WTC11 (cell line): ENCODE measurements at regions not wholly inside any gene's neighbourhood (a gene's known extent, or its start where the extent isn't known, plus 50 kb on each side); places are given as distances from the start of the nearest gene placed in this dataset.

Experiments
- ATAC-seq: fragments of 200-7000 bp; cut with Tn5 transposase; 2 replicates; pipeline ENCODE4 v1.10.0; 2021; ENCODE audit warnings: mild to moderate bottlenecking, moderate library complexity
- CTCF ChIA-PET: fragments of 300-600 bp; sonication (Branson Sonifier 250); formaldehyde crosslinking; loops from one replicate; lab custom pipeline; 2021; ENCODE audit warnings: antibody characterized with exemption; lab: Charles Lee
- POLR2A ChIA-PET: fragments of 350-600 bp; sonication (Branson Sonifier 250); formaldehyde crosslinking; loops from one replicate; lab custom pipeline; 2021; ENCODE audit warnings: antibody characterized with exemption; lab: Charles Lee
- DNase-seq: peaks from one replicate; pipeline ENCODE4 v3.0.0; 2021; ENCODE audit warnings: low spot score
- H3K27ac Mint-ChIP-seq: 2 replicates; pipeline ENCODE4 v1.8.0; 2021; ENCODE audit warnings: mixed read lengths
- H3K27me3 Mint-ChIP-seq: 2 replicates; pipeline ENCODE4 v1.8.0; 2021; ENCODE audit warnings: low read depth, mild to moderate bottlenecking, moderate library complexity, mixed read lengths
- H3K36me3 Mint-ChIP-seq: 2 replicates; pipeline ENCODE4 v1.8.0; 2021; ENCODE audit warnings: mixed read lengths
- H3K4me1 Mint-ChIP-seq: 2 replicates; pipeline ENCODE4 v1.8.0; 2022; ENCODE audit warnings: mixed read lengths
- H3K4me3 Mint-ChIP-seq: 2 replicates; pipeline ENCODE4 v1.8.0; 2021; ENCODE audit warnings: mild to moderate bottlenecking, moderate library complexity, mixed read lengths
- H3K9me3 Mint-ChIP-seq: 2 replicates; pipeline ENCODE4 v1.8.0; 2021; ENCODE audit warnings: mixed read lengths
- AR ChIP-seq: fragments of 250-450 bp; sonication (Bioruptor Pico); IDR thresholded peaks from 2 replicates; pipeline ENCODE4 v1.9.0; 2021; ENCODE audit warnings: mild to moderate bottlenecking
- ETV6 ChIP-seq: sonication (generic); formaldehyde crosslinking; IDR thresholded peaks from 2 replicates; pipeline ENCODE4 v1.8.1; 2022; ENCODE audit warnings: mild to moderate bottlenecking, missing genetic modification reagents
- FOXP1 ChIP-seq: sonication (generic); formaldehyde crosslinking; IDR thresholded peaks from 2 replicates; pipeline ENCODE4 v1.8.0; 2022; ENCODE audit warnings: missing genetic modification reagents, mild to moderate bottlenecking, moderate library complexity, borderline replicate concordance
- GTF2I ChIP-seq: fragments of 250-450 bp; sonication (Bioruptor Pico); conservative IDR thresholded peaks from 2 replicates; pipeline ENCODE4 v1.4.0; 2021; ENCODE audit warnings: mild to moderate bottlenecking
- MXD4 ChIP-seq: fragments of 250-450 bp; sonication (Bioruptor Pico); IDR thresholded peaks from 2 replicates; pipeline ENCODE4 v1.8.0; 2021; ENCODE audit warnings: mild to moderate bottlenecking, moderate library complexity, borderline replicate concordance
- NFYB ChIP-seq: sonication (generic); formaldehyde crosslinking; conservative IDR thresholded peaks from 2 replicates; pipeline ENCODE4 v1.8.0; 2022; ENCODE audit warnings: low read depth, missing genetic modification reagents
- OVOL2 ChIP-seq: fragments of 250-450 bp; sonication (Bioruptor Pico); IDR thresholded peaks from 2 replicates; pipeline ENCODE4 v1.9.0; 2021; ENCODE audit warnings: mild to moderate bottlenecking, borderline replicate concordance
- PRRX2 ChIP-seq: fragments of 250-450 bp; sonication (Bioruptor Pico); IDR thresholded peaks from 2 replicates; pipeline ENCODE4 v1.8.0; 2021; ENCODE audit warnings: mild to moderate bottlenecking
- RELA ChIP-seq: sonication (generic); formaldehyde crosslinking; IDR thresholded peaks from 2 replicates; pipeline ENCODE4 v1.8.1; 2022; ENCODE audit warnings: missing genetic modification reagents, mild to moderate bottlenecking, borderline replicate concordance
- RORB ChIP-seq: fragments of 250-450 bp; sonication (Bioruptor Pico); IDR thresholded peaks from 2 replicates; pipeline ENCODE4 v1.9.0; 2021; ENCODE audit warnings: mild to moderate bottlenecking
- SMAD3 ChIP-seq: sonication (generic); formaldehyde crosslinking; IDR thresholded peaks from 2 replicates; pipeline ENCODE4 v1.8.0; 2022; ENCODE audit warnings: missing genetic modification reagents, mild to moderate bottlenecking, borderline replicate concordance
- SP1 ChIP-seq: sonication (generic); formaldehyde crosslinking; conservative IDR thresholded peaks from 2 replicates; pipeline ENCODE4 v1.8.1; 2022; ENCODE audit warnings: missing genetic modification reagents
- TCF7 ChIP-seq: sonication (generic); formaldehyde crosslinking; IDR thresholded peaks from 2 replicates; pipeline ENCODE4 v1.8.0; 2022; ENCODE audit warnings: mild to moderate bottlenecking, low read depth, missing genetic modification reagents, moderate library complexity
- TEAD1 ChIP-seq: sonication (generic); formaldehyde crosslinking; IDR thresholded peaks from 2 replicates; pipeline ENCODE4 v1.8.0; 2022; ENCODE audit warnings: mild to moderate bottlenecking, missing genetic modification reagents
- ZBTB21 ChIP-seq: sonication (generic); formaldehyde crosslinking; IDR thresholded peaks from 2 replicates; pipeline ENCODE4 v1.8.1; 2023; ENCODE audit warnings: mild to moderate bottlenecking, missing genetic modification reagents, borderline replicate concordance
- ZNF121 ChIP-seq: sonication (generic); formaldehyde crosslinking; IDR thresholded peaks from 2 replicates; pipeline ENCODE4 v1.8.0; 2023; ENCODE audit warnings: missing genetic modification reagents
- ZNF138 ChIP-seq: sonication (generic); formaldehyde crosslinking; conservative IDR thresholded peaks from 2 replicates; pipeline ENCODE4 v1.8.1; 2022; ENCODE audit warnings: mild to moderate bottlenecking, moderate library complexity, missing genetic modification reagents
- ZSCAN18 ChIP-seq: fragments of 250-450 bp; sonication (Bioruptor Pico); IDR thresholded peaks from 2 replicates; pipeline ENCODE4 v2.1.2; 2022; ENCODE audit warnings: mild to moderate bottlenecking, moderate library complexity
- TF ChIP-seq, protein P1 (sequence below): sonication (generic); formaldehyde crosslinking; IDR thresholded peaks from 2 replicates; pipeline ENCODE4 v1.8.0; 2022; ENCODE audit warnings: mild to moderate bottlenecking, missing genetic modification reagents
- TF ChIP-seq, protein P2 (sequence below): sonication (generic); formaldehyde crosslinking; IDR thresholded peaks from 2 replicates; pipeline ENCODE4 v1.8.1; 2022; ENCODE audit warnings: low read depth, missing genetic modification reagents, borderline replicate concordance
- TF ChIP-seq, protein P3 (sequence below): sonication (generic); formaldehyde crosslinking; IDR thresholded peaks from 2 replicates; pipeline ENCODE4 v1.8.0; 2022; ENCODE audit warnings: mild to moderate bottlenecking, missing genetic modification reagents
- TF ChIP-seq, protein P4 (sequence below): sonication (generic); formaldehyde crosslinking; IDR thresholded peaks from 2 replicates; pipeline ENCODE4 v1.8.1; 2023; ENCODE audit warnings: mild to moderate bottlenecking, moderate library complexity, missing genetic modification reagents

DNA sequence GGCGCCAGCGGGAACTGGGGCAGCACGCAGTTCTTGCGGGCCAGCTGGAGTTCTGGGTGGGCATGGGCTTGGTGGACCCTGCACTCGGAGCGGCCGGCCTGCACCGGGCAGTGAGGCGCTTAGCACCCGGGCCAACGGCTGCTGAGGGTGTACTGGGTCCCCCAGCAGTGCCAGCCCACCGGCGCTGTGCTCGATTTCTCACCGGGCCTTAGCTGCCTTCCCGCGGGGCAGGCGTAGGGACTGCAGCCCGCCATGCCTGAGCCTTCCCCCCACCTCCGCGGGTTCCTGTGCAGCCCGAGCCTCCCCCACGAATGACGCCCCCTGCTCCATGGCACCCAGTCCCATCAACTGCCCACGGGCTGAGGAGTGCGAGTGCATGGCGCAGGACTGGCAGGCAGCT lies 168.8 kb downstream of the CD24 start:
- H3K27ac Mint-ChIP-seq: no peak overlapping the region
- H3K9me3 Mint-ChIP-seq: peaks cover 56% of the 10 kb centered on the region
- POLR2A ChIA-PET: no interaction called here
- peaks cover 16% of the 10 kb centered on the region for H3K27me3 Mint-ChIP-seq
- H3K4me1 Mint-ChIP-seq: peaks cover 43% of the 10 kb centered on the region
- ATAC-seq (no peak), DNase-seq (no peak)
- no peak overlapping the region for H3K4me3 Mint-ChIP-seq
- TF ChIP-seq NFYB (CRISPR knock-in tag) (no peak), OVOL2 (CRISPR knock-in tag) (no peak), FOXP1 (CRISPR knock-in tag) (no peak), RORB (CRISPR knock-in tag) (no peak)
- peaks cover 60% of the 10 kb centered on the region for H3K36me3 Mint-ChIP-seq
- CTCF ChIA-PET: interaction anchor here (0.6 kb wide), 1 partner anchor 33 kb away, joined by 3 read pairs; no protein-coding TSS in a partner anchor

- DNase-seq (peak; percentile 41), ATAC-seq (peak; percentile 90)
- TF ChIP-seq ZNF121 (CRISPR knock-in tag) (no peak), TEAD1 (peak; percentile 94), ZBTB21 (CRISPR knock-in tag) (0 out of 2 replicates have a peak, but pooled peaks have one; percentile 31), AR (CRISPR knock-in tag) (no peak), SP1 (CRISPR knock-in tag) (peak; percentile 49; the same call in 1 of the 2 replicates), RELA (CRISPR knock-in tag) (no peak), ZSCAN18 (CRISPR knock-in tag) (no peak), ETV6 (CRISPR knock-in tag) (peak; percentile 80), ZNF138 (CRISPR knock-in tag) (no peak), SMAD3 (no peak), TCF7 (CRISPR knock-in tag) (no peak), PRRX2 (CRISPR knock-in tag) (no peak), GTF2I (CRISPR knock-in tag) (no peak), NFYB (CRISPR knock-in tag) (peak; percentile 81), MXD4 (CRISPR knock-in tag) (no peak)
- TF ChIP-seq, protein P1, sequence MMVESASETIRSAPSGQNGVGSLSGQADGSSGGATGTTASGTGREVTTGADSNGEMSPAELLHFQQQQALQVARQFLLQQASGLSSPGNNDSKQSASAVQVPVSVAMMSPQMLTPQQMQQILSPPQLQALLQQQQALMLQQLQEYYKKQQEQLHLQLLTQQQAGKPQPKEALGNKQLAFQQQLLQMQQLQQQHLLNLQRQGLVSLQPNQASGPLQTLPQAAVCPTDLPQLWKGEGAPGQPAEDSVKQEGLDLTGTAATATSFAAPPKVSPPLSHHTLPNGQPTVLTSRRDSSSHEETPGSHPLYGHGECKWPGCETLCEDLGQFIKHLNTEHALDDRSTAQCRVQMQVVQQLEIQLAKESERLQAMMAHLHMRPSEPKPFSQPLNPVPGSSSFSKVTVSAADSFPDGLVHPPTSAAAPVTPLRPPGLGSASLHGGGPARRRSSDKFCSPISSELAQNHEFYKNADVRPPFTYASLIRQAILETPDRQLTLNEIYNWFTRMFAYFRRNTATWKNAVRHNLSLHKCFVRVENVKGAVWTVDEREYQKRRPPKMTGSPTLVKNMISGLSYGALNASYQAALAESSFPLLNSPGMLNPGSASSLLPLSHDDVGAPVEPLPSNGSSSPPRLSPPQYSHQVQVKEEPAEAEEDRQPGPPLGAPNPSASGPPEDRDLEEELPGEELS (CRISPR knock-in tag): peak; percentile 34; the same call in 1 of the 2 replicates
- TF ChIP-seq, protein P2, sequence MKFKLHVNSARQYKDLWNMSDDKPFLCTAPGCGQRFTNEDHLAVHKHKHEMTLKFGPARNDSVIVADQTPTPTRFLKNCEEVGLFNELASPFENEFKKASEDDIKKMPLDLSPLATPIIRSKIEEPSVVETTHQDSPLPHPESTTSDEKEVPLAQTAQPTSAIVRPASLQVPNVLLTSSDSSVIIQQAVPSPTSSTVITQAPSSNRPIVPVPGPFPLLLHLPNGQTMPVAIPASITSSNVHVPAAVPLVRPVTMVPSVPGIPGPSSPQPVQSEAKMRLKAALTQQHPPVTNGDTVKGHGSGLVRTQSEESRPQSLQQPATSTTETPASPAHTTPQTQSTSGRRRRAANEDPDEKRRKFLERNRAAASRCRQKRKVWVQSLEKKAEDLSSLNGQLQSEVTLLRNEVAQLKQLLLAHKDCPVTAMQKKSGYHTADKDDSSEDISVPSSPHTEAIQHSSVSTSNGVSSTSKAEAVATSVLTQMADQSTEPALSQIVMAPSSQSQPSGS: no peak
- TF ChIP-seq, protein P3, sequence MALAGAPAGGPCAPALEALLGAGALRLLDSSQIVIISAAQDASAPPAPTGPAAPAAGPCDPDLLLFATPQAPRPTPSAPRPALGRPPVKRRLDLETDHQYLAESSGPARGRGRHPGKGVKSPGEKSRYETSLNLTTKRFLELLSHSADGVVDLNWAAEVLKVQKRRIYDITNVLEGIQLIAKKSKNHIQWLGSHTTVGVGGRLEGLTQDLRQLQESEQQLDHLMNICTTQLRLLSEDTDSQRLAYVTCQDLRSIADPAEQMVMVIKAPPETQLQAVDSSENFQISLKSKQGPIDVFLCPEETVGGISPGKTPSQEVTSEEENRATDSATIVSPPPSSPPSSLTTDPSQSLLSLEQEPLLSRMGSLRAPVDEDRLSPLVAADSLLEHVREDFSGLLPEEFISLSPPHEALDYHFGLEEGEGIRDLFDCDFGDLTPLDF (CRISPR knock-in tag): no peak
- TF ChIP-seq, protein P4, sequence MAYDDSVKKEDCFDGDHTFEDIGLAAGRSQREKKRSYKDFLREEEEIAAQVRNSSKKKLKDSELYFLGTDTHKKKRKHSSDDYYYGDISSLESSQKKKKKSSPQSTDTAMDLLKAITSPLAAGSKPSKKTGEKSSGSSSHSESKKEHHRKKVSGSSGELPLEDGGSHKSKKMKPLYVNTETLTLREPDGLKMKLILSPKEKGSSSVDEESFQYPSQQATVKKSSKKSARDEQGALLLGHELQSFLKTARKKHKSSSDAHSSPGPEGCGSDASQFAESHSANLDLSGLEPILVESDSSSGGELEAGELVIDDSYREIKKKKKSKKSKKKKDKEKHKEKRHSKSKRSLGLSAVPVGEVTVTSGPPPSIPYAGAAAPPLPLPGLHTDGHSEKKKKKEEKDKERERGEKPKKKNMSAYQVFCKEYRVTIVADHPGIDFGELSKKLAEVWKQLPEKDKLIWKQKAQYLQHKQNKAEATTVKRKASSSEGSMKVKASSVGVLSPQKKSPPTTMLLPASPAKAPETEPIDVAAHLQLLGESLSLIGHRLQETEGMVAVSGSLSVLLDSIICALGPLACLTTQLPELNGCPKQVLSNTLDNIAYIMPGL (CRISPR knock-in tag): no peak
- H3K27me3 Mint-ChIP-seq: peaks cover 16% of the 10 kb centered on the region
- peak overlapping the region; percentile 44 for H3K4me3 Mint-ChIP-seq
- H3K9me3 Mint-ChIP-seq: peaks cover 45% of the 10 kb centered on the region
- peak overlapping the region; percentile 97 for H3K27ac Mint-ChIP-seq
- peaks cover 49% of the 10 kb centered on the region for H3K36me3 Mint-ChIP-seq
- POLR2A ChIA-PET: interaction anchor here (0.6 kb wide), 1 partner anchor 227 kb away, joined by 3 read pairs; no protein-coding TSS in a partner anchor
- CTCF ChIA-PET: interaction anchor here (0.6 to 1.1 kb wide), 5 partner anchors 34 to 223 kb away, joined by 3 to 6 read pairs (median 3); partner anchors contain the start of gene MTRES1
- peaks cover 54% of the 10 kb centered on the region for H3K4me1 Mint-ChIP-seq
Observed at GRCh38 chr6:106804346-106805335, 169.9 kb downstream of the CD24 start.
